AG09319 (cell line): ENCODE measurements at regions not wholly inside any gene's neighbourhood (a gene's known extent, or its start where the extent isn't known, plus 50 kb on each side); places are given as distances from the start of the nearest gene placed in this dataset.

Experiments used
- DNase-seq: peaks from one replicate; pipeline ENCODE4 v3.0.0-alpha.2; 2010; ENCODE audit warnings: low read depth; ENCODE audit errors: extremely low read depth
- TF ChIP-seq, protein P1 (sequence below): IDR thresholded peaks from 2 replicates; pipeline ENCODE4 v1.5.1; 2011; ENCODE audit warnings: low read depth, mild to moderate bottlenecking, inconsistent platforms, low read length, moderate library complexity

DNA sequence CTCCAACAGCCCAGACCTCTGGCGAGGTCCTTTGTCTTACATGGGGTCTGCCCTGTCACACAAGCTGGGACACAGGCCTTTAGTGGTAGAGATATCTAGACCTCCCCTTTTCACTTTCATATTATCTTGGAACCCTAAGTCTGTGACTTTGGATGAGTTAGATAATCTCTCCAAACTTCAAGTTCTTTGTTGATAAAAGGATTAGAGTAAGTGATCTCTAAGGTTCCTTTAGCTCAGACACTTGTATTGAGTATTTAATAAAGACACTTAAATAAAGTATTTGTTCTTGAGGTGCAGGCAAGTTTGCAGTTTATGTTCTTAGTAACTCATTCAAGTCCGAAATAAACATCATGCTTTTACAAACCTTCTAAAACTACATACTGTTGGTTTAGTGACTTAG is 459.6 kb downstream of the SHQ1 start:
- TF ChIP-seq, protein P1, sequence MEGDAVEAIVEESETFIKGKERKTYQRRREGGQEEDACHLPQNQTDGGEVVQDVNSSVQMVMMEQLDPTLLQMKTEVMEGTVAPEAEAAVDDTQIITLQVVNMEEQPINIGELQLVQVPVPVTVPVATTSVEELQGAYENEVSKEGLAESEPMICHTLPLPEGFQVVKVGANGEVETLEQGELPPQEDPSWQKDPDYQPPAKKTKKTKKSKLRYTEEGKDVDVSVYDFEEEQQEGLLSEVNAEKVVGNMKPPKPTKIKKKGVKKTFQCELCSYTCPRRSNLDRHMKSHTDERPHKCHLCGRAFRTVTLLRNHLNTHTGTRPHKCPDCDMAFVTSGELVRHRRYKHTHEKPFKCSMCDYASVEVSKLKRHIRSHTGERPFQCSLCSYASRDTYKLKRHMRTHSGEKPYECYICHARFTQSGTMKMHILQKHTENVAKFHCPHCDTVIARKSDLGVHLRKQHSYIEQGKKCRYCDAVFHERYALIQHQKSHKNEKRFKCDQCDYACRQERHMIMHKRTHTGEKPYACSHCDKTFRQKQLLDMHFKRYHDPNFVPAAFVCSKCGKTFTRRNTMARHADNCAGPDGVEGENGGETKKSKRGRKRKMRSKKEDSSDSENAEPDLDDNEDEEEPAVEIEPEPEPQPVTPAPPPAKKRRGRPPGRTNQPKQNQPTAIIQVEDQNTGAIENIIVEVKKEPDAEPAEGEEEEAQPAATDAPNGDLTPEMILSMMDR: no peak

DNA sequence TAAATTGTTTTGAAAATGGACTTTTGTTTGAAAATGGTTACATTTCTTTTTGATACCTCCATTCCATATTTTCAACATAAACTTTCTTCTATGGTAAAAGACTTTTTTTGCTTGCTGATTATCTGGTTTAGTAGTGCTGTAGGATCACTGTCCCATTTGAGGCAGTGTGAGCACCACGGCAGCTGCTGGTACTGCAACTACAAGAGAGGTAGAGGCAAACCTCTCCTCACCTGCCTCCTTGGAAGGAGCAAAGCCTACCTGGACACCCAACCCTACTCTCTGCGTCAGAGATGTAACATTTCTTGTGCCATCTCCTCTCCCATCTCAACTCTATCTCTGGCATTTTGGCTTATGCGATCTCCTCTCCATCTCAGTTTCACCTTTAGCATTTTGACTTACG is 460.1 kb downstream of the SHQ1 start:
- DNase-seq: no peak
- TF ChIP-seq, protein P1: no peak

More for the DNA sequence above, 459.6 kb downstream of the SHQ1 start:
- DNase-seq: no peak

DNA sequence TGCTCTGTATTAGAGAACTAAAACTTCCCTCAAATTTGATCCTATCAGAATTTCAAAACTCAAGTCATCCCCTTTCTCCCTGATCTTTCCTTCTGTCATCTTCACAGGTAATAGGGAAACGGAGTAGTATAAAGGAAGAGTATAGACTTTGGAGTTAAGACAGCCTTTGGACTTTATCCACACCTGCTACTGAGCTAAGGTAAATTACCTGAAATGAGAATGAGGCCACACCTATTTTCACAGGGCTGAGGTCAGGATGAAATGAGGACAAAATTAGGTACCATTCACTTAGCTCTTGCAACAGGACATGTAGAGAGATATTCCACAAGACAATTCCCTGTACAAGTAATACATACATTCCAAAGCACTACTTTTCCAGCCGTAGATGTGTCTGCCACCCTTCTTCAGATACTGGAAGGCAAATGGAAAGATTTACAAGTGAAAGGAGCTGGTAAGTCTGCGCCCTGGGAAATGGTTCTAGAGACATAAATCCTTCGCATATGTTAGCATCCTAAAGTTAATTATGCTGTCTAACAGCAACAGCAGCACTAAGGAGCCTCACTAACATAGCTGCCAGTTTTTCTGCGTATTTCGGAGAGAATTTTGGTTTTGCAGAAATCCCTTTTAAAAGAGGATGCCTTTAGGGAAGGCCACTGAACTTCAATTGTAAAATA is 461.8 kb downstream of the SHQ1 start:
- DNase-seq: no peak
- TF ChIP-seq, protein P1: no peak

DNA sequence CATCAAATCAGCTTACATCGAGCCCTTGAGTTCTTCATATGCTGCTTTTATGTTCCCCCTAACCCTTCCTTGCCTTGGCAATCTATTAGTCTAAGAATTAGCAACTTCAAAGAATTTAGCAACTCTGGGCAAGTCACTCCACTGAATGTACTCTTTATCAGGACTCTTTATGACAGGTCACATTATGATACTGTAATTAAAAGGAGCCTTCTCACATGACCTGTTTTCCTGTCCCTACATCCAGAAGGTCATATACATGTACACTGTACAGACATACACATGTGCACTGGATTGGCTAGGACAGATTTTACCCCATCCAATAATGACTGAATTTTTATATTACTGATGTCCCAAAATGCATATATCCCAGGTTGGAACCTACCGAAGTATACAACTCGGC is 463.1 kb downstream of the SHQ1 start:
- TF ChIP-seq, protein P1: no peak
- DNase-seq: no peak

DNA sequence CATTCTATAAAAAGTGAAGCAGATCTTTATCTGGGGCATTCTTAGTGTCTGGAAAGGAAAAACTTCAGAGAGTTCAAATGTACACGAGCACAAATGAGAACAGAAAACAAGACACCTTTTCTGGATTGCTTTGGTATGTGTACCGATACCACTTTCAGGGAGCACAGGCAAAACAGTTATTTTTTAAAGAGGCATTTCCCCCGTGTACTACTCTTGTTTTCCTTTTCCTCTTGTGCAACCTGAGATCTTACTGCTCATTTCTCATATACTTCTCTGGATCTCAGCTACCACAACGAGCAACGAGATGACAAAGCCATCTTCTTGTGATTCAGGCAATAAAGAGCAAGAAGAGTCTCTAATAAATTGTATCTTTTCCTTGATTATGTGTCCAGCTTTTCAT is 463.6 kb downstream of the SHQ1 start:
- DNase-seq: no peak
- TF ChIP-seq, protein P1: no peak

DNA sequence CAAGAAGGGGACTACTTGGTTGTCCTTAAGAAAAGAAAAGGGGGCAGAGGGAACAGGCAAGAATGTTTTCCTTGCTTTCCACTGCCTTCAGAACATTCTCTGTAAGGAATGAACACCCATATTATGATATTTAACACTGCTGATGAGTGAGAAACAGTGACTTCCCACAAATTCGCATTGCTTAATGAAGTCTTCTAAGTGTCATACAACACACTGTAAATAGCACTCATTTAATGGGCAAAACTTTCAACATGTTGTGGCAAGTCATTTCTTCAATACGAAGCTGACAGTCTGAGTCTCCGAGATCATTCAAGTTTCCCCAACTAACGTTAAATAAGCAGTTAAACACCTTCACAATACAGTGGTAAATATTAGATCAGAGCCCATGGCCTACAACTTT is 464.4 kb downstream of the SHQ1 start:
- DNase-seq: no peak
- TF ChIP-seq, protein P1: no peak

DNA sequence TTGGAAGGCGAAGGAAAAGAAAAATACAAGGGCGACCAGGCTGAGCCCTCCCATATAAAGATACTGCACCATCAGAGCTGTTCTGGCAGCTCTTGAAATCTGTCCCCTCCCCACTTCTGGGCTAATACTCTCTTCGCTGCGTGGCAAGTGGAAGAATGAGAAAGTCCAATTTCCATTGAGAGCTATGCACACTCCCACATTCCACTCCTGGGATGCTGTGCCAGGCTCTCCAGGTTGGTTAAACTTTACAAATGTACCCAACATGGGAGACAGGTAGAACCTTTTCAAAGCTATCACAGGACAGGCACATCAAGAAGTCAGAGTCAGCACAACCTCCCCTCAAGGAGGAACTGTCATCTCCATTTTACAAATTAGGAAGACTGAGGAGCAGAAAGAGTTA is 465.0 kb downstream of the SHQ1 start:
- TF ChIP-seq, protein P1: no peak
- no peak for DNase-seq
